CD8-positive, alpha-beta memory T cell (primary cell): ENCODE measurements at regions not wholly inside any gene's neighbourhood (a gene's known extent, or its start where the extent isn't known, plus 50 kb on each side); places are given as distances from the start of the nearest gene placed in this dataset.

Source experiments
- CTCF ChIA-PET: fragments of 350-600 bp; sonication (Branson Sonifier 250); formaldehyde crosslinking; loops from one replicate; lab custom pipeline; 2021; ENCODE audit warnings: antibody characterized with exemption; lab: Charles Lee
- POLR2A ChIA-PET: fragments of 350-600 bp; sonication (Branson Sonifier 250); formaldehyde crosslinking; loops from one replicate; lab custom pipeline; 2021; ENCODE audit warnings: antibody characterized with exemption; lab: Charles Lee
- DNase-seq, 5 donors: peaks; one replicate each; pipeline versions ENCODE4 v3.0.0 to v3.0.0-alpha.2; 2020 to 2022; ENCODE audit warnings: mixed read lengths in 1 of 5
- H3K27ac ChIP-seq: one replicate; pipeline ENCODE4 v1.7.0; 2013; ENCODE audit warnings: low read depth, mild to moderate bottlenecking, low read length, moderate library complexity
- H3K27me3 ChIP-seq: 2 replicates; pipeline ENCODE4 v1.7.0; 2013; ENCODE audit warnings: low read length, mild to moderate bottlenecking; ENCODE audit not compliant: insufficient read depth, poor library complexity, severe bottlenecking
- H3K36me3 ChIP-seq: 2 replicates; pipeline ENCODE4 v1.7.0; 2013; ENCODE audit warnings: mild to moderate bottlenecking, low read length, moderate library complexity; ENCODE audit not compliant: insufficient read depth
- H3K4me1 ChIP-seq: 2 replicates; pipeline ENCODE4 v1.7.0; 2013; ENCODE audit warnings: mild to moderate bottlenecking, low read length, moderate library complexity; ENCODE audit not compliant: insufficient read depth
- H3K4me3 ChIP-seq: 2 replicates; pipeline ENCODE4 v1.7.0; 2013; ENCODE audit warnings: mild to moderate bottlenecking, low read length
- H3K9me3 ChIP-seq: 2 replicates; pipeline ENCODE4 v1.7.0; 2013; ENCODE audit warnings: mild to moderate bottlenecking, low read length
- H3K27ac Mint-ChIP-seq, 8 donors: one replicate each; pipeline ENCODE4 v1.8.0; 2020 to 2021; ENCODE audit warnings: mixed read lengths in 8 of 8, mild to moderate bottlenecking in 6 of 8, inconsistent platforms in 3 of 8, moderate library complexity in 3 of 8
- H3K27me3 Mint-ChIP-seq, 2 donors: one replicate each; pipeline ENCODE4 v1.8.0; 2020 to 2021; ENCODE audit warnings: mixed read lengths in 2 of 2, mild to moderate bottlenecking in 1 of 2, moderate library complexity in 1 of 2
- H3K36me3 Mint-ChIP-seq, 3 donors: one replicate each; pipeline ENCODE4 v1.8.0; 2020 to 2021; ENCODE audit warnings: mixed read lengths in 3 of 3, inconsistent platforms in 1 of 3, mild to moderate bottlenecking in 1 of 3
- H3K4me1 Mint-ChIP-seq, 3 donors: one replicate each; pipeline ENCODE4 v1.8.0; 2020 to 2021; ENCODE audit warnings: mixed read lengths in 3 of 3, inconsistent platforms in 1 of 3, mild to moderate bottlenecking in 1 of 3
- H3K4me3 Mint-ChIP-seq, 7 donors: one replicate each; pipeline ENCODE4 v1.8.0; 2020 to 2021; ENCODE audit warnings: mixed read lengths in 7 of 7, mild to moderate bottlenecking in 6 of 7, moderate library complexity in 4 of 7, inconsistent platforms in 2 of 7
- H3K9me3 Mint-ChIP-seq, 5 donors: one replicate each; pipeline ENCODE4 v1.8.0; 2020 to 2022; ENCODE audit warnings: mixed read lengths in 5 of 5, mild to moderate bottlenecking in 3 of 5, moderate library complexity in 2 of 5, inconsistent platforms in 1 of 5

GRCh38 chrX:42616981-42617380 is 161.0 kb downstream of the PPP1R2C start:
- Mint-ChIP-seq H3K4me1 (peaks cover 24 to 42% (median 31%) of the 10 kb centered on the region in 3 donors), H3K27me3 (no peaks in the 10 kb centered on the region), H3K9me3 (peaks cover 0 to 4% (median 0%) of the 10 kb centered on the region in 5 donors), H3K36me3 (peaks cover 0 to 13% (median 0%) of the 10 kb centered on the region in 3 donors), H3K27ac (no peak overlapping the region), H3K4me3 (no peak overlapping the region)
- Histone ChIP-seq H3K9me3 (no peaks in the 10 kb centered on the region), H3K4me1 (no peaks in the 10 kb centered on the region), H3K36me3 (no peaks in the 10 kb centered on the region), H3K4me3 (no peak overlapping the region), H3K27ac (no peak overlapping the region), H3K27me3 (no peaks in the 10 kb centered on the region)
- no peak for DNase-seq
- CTCF ChIA-PET: no interaction called here
- POLR2A ChIA-PET: interaction anchor here (0.5 kb wide), 1 partner anchor 356 kb away, joined by 3 read pairs; no protein-coding TSS in a partner anchor

GRCh38 chrX:42615161-42615563 is 162.8 kb downstream of the PPP1R2C start:
- Histone ChIP-seq H3K4me3 (no peak overlapping the region), H3K27me3 (no peaks in the 10 kb centered on the region), H3K36me3 (no peaks in the 10 kb centered on the region), H3K4me1 (no peaks in the 10 kb centered on the region), H3K9me3 (no peaks in the 10 kb centered on the region), H3K27ac (no peak overlapping the region)
- Mint-ChIP-seq H3K4me1 (peaks cover 24 to 39% (median 31%) of the 10 kb centered on the region in 3 donors), H3K9me3 (peaks cover 0 to 4% (median 0%) of the 10 kb centered on the region in 5 donors), H3K4me3 (no peak overlapping the region), H3K36me3 (peaks cover 0 to 13% (median 0%) of the 10 kb centered on the region in 3 donors), H3K27me3 (no peaks in the 10 kb centered on the region), H3K27ac (peak overlapping the region in 2 of 8 donors; percentile 6 to 34)
- POLR2A ChIA-PET: interaction anchor here (0.6 kb wide), 1 partner anchor 22 kb away, joined by 8 read pairs; no protein-coding TSS in a partner anchor
- CTCF ChIA-PET: no interaction called here
- peak in 1 of 5 donors; percentile 0 for DNase-seq

- no peak overlapping the region for H3K4me3 ChIP-seq
- Mint-ChIP-seq H3K27ac (no peak overlapping the region), H3K4me3 (no peak overlapping the region), H3K9me3 (no peaks in the 10 kb centered on the region), H3K36me3 (no peaks in the 10 kb centered on the region), H3K4me1 (no peaks in the 10 kb centered on the region), H3K27me3 (no peaks in the 10 kb centered on the region)
- DNase-seq: no peak
- H3K27me3 ChIP-seq: no peaks in the 10 kb centered on the region
- no peaks in the 10 kb centered on the region for H3K36me3 ChIP-seq
- no peak overlapping the region for H3K27ac ChIP-seq
- POLR2A ChIA-PET: no interaction called here
- H3K4me1 ChIP-seq: no peaks in the 10 kb centered on the region
- CTCF ChIA-PET: no interaction called here
- no peaks in the 10 kb centered on the region for H3K9me3 ChIP-seq
Measured at GRCh38 chrX:42606591-42606990, 171.4 kb downstream of the PPP1R2C start.

- ChIA-PET POLR2A (no interaction called here), CTCF (no interaction called here)
- Histone ChIP-seq H3K9me3 (no peaks in the 10 kb centered on the region), H3K27ac (no peak overlapping the region), H3K36me3 (no peaks in the 10 kb centered on the region), H3K4me1 (no peaks in the 10 kb centered on the region), H3K27me3 (no peaks in the 10 kb centered on the region), H3K4me3 (no peak overlapping the region)
- no peaks in the 10 kb centered on the region for H3K27me3 Mint-ChIP-seq
- no peak for DNase-seq
- H3K9me3 Mint-ChIP-seq: no peaks in the 10 kb centered on the region
- H3K36me3 Mint-ChIP-seq: no peaks in the 10 kb centered on the region
- no peak overlapping the region for H3K27ac Mint-ChIP-seq
- H3K4me3 Mint-ChIP-seq: no peak overlapping the region
- no peaks in the 10 kb centered on the region for H3K4me1 Mint-ChIP-seq
Measured at GRCh38 chrX:42604302-42604701, 173.7 kb downstream of the PPP1R2C start.

- Histone ChIP-seq H3K27ac (no peak overlapping the region), H3K4me1 (no peaks in the 10 kb centered on the region), H3K9me3 (no peaks in the 10 kb centered on the region), H3K27me3 (no peaks in the 10 kb centered on the region), H3K4me3 (no peak overlapping the region), H3K36me3 (no peaks in the 10 kb centered on the region)
- no peaks in the 10 kb centered on the region for H3K4me1 Mint-ChIP-seq
- ChIA-PET CTCF (no interaction called here), POLR2A (no interaction called here)
- H3K4me3 Mint-ChIP-seq: no peak overlapping the region
- H3K9me3 Mint-ChIP-seq: no peaks in the 10 kb centered on the region
- H3K36me3 Mint-ChIP-seq: no peaks in the 10 kb centered on the region
- no peaks in the 10 kb centered on the region for H3K27me3 Mint-ChIP-seq
- no peak for DNase-seq
- no peak overlapping the region for H3K27ac Mint-ChIP-seq
Measured at GRCh38 chrX:42603016-42603415, 174.9 kb downstream of the PPP1R2C start.

- Histone ChIP-seq H3K36me3 (no peaks in the 10 kb centered on the region), H3K9me3 (no peaks in the 10 kb centered on the region), H3K27ac (no peak overlapping the region), H3K27me3 (no peaks in the 10 kb centered on the region), H3K4me1 (no peaks in the 10 kb centered on the region), H3K4me3 (no peak overlapping the region)
- CTCF ChIA-PET: no interaction called here
- POLR2A ChIA-PET: no interaction called here
- Mint-ChIP-seq H3K36me3 (no peaks in the 10 kb centered on the region), H3K27me3 (no peaks in the 10 kb centered on the region), H3K4me3 (no peak overlapping the region), H3K27ac (no peak overlapping the region), H3K4me1 (no peaks in the 10 kb centered on the region), H3K9me3 (no peaks in the 10 kb centered on the region)
- no peak for DNase-seq
Measured at GRCh38 chrX:42602566-42602965, 175.4 kb downstream of the PPP1R2C start.

GRCh38 chrX:42602136-42602535 is 175.8 kb downstream of the PPP1R2C start:
- H3K36me3 Mint-ChIP-seq: no peaks in the 10 kb centered on the region
- Histone ChIP-seq H3K9me3 (no peaks in the 10 kb centered on the region), H3K4me1 (no peaks in the 10 kb centered on the region), H3K27me3 (no peaks in the 10 kb centered on the region), H3K36me3 (no peaks in the 10 kb centered on the region), H3K4me3 (no peak overlapping the region), H3K27ac (no peak overlapping the region)
- no peaks in the 10 kb centered on the region for H3K4me1 Mint-ChIP-seq
- H3K27me3 Mint-ChIP-seq: no peaks in the 10 kb centered on the region
- ChIA-PET CTCF (no interaction called here), POLR2A (no interaction called here)
- DNase-seq: no peak
- H3K9me3 Mint-ChIP-seq: no peaks in the 10 kb centered on the region
- no peak overlapping the region for H3K27ac Mint-ChIP-seq
- H3K4me3 Mint-ChIP-seq: no peak overlapping the region

- Histone ChIP-seq H3K36me3 (no peaks in the 10 kb centered on the region), H3K4me1 (no peaks in the 10 kb centered on the region), H3K4me3 (no peak overlapping the region), H3K27ac (no peak overlapping the region), H3K27me3 (no peaks in the 10 kb centered on the region), H3K9me3 (no peaks in the 10 kb centered on the region)
- Mint-ChIP-seq H3K36me3 (no peaks in the 10 kb centered on the region), H3K9me3 (peaks cover 0 to 2% (median 0%) of the 10 kb centered on the region in 5 donors), H3K27ac (no peak overlapping the region), H3K4me1 (no peaks in the 10 kb centered on the region), H3K27me3 (peaks cover 0 to 1% of the 10 kb centered on the region in 2 donors), H3K4me3 (no peak overlapping the region)
- CTCF ChIA-PET: no interaction called here
- no peak for DNase-seq
- POLR2A ChIA-PET: no interaction called here
Measured at GRCh38 chrX:42597481-42597880, 180.5 kb downstream of the PPP1R2C start.
